ENCODE measurements at regions not wholly inside any gene's neighbourhood (a gene's known extent, or its start where the extent isn't known, plus 50 kb on each side); places are given as distances from the start of the nearest gene placed in this dataset.

- TF ChIP-seq CTCF (IDR thresholded peaks at IDR 0.05 in 8 of 11, conservative IDR thresholded peaks at IDR 0.05 in 3 of 11) (no peak), POLR2A (IDR thresholded peaks at IDR 0.05) (no peak), POLR2AphosphoS5 (IDR thresholded peaks at IDR 0.05) (no peak)
These were observed 509.6 kb upstream of the SUCLG2 start for GRCh38 chr3:68163968-68164367.
